Esophagus squamous epithelium (tissue), 4 donors: ENCODE measurements at regions not wholly inside any gene's neighbourhood (a gene's known extent, or its start where the extent isn't known, plus 50 kb on each side); places are given as distances from the start of the nearest gene placed in this dataset.

ENCODE experiments used
- CTCF ChIP-seq, 6 experiments: fragments of 450-650 bp in 4 of 6; fragments of 200-600 bp in 2 of 6; sonication (generic) in 2 of 6; IDR thresholded peaks; one replicate each; pipeline ENCODE4 v1.5.1; 2016 to 2019; ENCODE audit warnings: antibody characterized with exemption in 6 of 6, mild to moderate bottlenecking in 4 of 6, moderate library complexity in 4 of 6
- POLR2A ChIP-seq, 4 donors: fragments of 450-650 bp; IDR thresholded peaks; one replicate each; pipeline ENCODE4 v1.6.1; 2017; ENCODE audit warnings: antibody characterized with exemption in 4 of 4, mild to moderate bottlenecking in 4 of 4, moderate library complexity in 3 of 4

- TF ChIP-seq CTCF (IDR thresholded peaks at IDR 0.05) (no peak), POLR2A (IDR thresholded peaks at IDR 0.05) (no peak)
Measured at GRCh38 chr3:187498211-187498724, 130.1 kb downstream of the RTP4 start.
